ENCODE measurements at regions not wholly inside any gene's neighbourhood (a gene's known extent, or its start where the extent isn't known, plus 50 kb on each side); places are given as distances from the start of the nearest gene placed in this dataset.

- no peak for DNase-seq (ENCODE audit: low spot score)
- no peak for TF ChIP-seq CTCF (IDR thresholded peaks at IDR 0.05; ENCODE audit: extremely low read depth, insufficient read depth, missing control alignments)
- in situ Hi-C loops (cut with MboI; ENCODE audit: low pct_unique_long_range_greater_than_20kb, low sequenced_read_pairs, unreplicated experiment): no loop called here
These were observed 195.2 kb upstream of the SASH1 start for GRCh38 chr6:148147463-148147830.

GRCh38 chr6:148151896-148152643 is 190.6 kb upstream of the SASH1 start:
- no peak for TF ChIP-seq CTCF (IDR thresholded peaks at IDR 0.05; ENCODE audit: extremely low read depth, insufficient read depth, missing control alignments)
- no peak for DNase-seq (ENCODE audit: low spot score)
- in situ Hi-C loops (cut with MboI; ENCODE audit: low pct_unique_long_range_greater_than_20kb, low sequenced_read_pairs, unreplicated experiment): no loop called here

- in situ Hi-C loops (cut with MboI; ENCODE audit: low pct_unique_long_range_greater_than_20kb, low sequenced_read_pairs, unreplicated experiment): no loop called here
- no peak for TF ChIP-seq CTCF (IDR thresholded peaks at IDR 0.05; ENCODE audit: extremely low read depth, insufficient read depth, missing control alignments)
These were observed 188.0 kb upstream of the SASH1 start for GRCh38 chr6:148154668-148155067.

GRCh38 chr6:148155293-148155692 is 187.3 kb upstream of the SASH1 start:
- TF ChIP-seq CTCF (IDR thresholded peaks at IDR 0.05; ENCODE audit: extremely low read depth, insufficient read depth, missing control alignments): no peak
- in situ Hi-C loops (cut with MboI; ENCODE audit: low pct_unique_long_range_greater_than_20kb, low sequenced_read_pairs, unreplicated experiment): no loop called here
- no peak for DNase-seq (ENCODE audit: low spot score)

More at GRCh38 chr6:148154668-148155067, 188.0 kb upstream of the SASH1 start:
- DNase-seq (ENCODE audit: low spot score): no peak

- DNase-seq (ENCODE audit: low spot score): no peak
- in situ Hi-C loops (cut with MboI; ENCODE audit: low pct_unique_long_range_greater_than_20kb, low sequenced_read_pairs, unreplicated experiment): no loop called here
- no peak for TF ChIP-seq CTCF (IDR thresholded peaks at IDR 0.05; ENCODE audit: extremely low read depth, insufficient read depth, missing control alignments)
These were observed 184.8 kb upstream of the SASH1 start for GRCh38 chr6:148157841-148158240.

GRCh38 chr6:148164645-148165044 is 178.0 kb upstream of the SASH1 start:
- TF ChIP-seq CTCF (IDR thresholded peaks at IDR 0.05; ENCODE audit: extremely low read depth, insufficient read depth, missing control alignments): no peak
- in situ Hi-C loops (cut with MboI; ENCODE audit: low pct_unique_long_range_greater_than_20kb, low sequenced_read_pairs, unreplicated experiment): no loop called here
- no peak for DNase-seq (ENCODE audit: low spot score)
